GM12878 (cell line): ENCODE measurements at regions not wholly inside any gene's neighbourhood (a gene's known extent, or its start where the extent isn't known, plus 50 kb on each side); places are given as distances from the start of the nearest gene placed in this dataset.

Source experiments
- ATAC-seq: fragments of 200-7000 bp; cut with Tn5 transposase; 3 replicates; pipeline ENCODE4 v1.9.1; 2020; ENCODE audit warnings: mild to moderate bottlenecking, moderate library complexity
- BruUV-seq: library from RNA; stranded (reverse); fragments of 400-500 nt; replicated peaks from 2 replicates; lab custom pipeline; 2021; lab: Mats Ljungman, UMichigan
- CTCF ChIA-PET: fragments of 300-600 bp; sonication (Branson Sonifier 250); formaldehyde crosslinking; extraction: SDS; loops from one replicate; lab custom pipeline; 2021; ENCODE audit warnings: inconsistent platforms; lab: Yijun Ruan, JAX
- POLR2A ChIA-PET: fragments of 350-600 bp; formaldehyde crosslinking; extraction: SDS; loops from one replicate; lab custom pipeline; 2021; ENCODE audit warnings: inconsistent platforms; lab: Charles Lee
- RAD21 ChIA-PET: fragments of 300-600 bp; sonication (Branson Sonifier 250); formaldehyde crosslinking; loops from one replicate; lab custom pipeline; 2023; ENCODE audit warnings: antibody characterized with exemption; ENCODE audit not compliant: unreplicated experiment; lab: Charles Lee
- SMC1A ChIA-PET: fragments of 300-600 bp; sonication (Branson Sonifier 250); formaldehyde crosslinking; loops from one replicate; lab custom pipeline; 2023; ENCODE audit not compliant: unreplicated experiment, uncharacterized antibody; lab: Charles Lee
- DNase-seq: peaks from one replicate; pipeline ENCODE4 v3.0.0-alpha.2; 2011; ENCODE audit warnings: low read depth, low spot score
- FAIRE-seq: peaks from 3 replicates; lab custom pipeline; 2011; peaks lifted over from hg19 to GRCh38; lab: Jason Lieb, UNC
- H2AFZ ChIP-seq: 2 replicates; pipeline ENCODE4 v1.6.0; 2011; ENCODE audit warnings: low read depth, low read length, control low read depth; ENCODE audit not compliant: control insufficient read depth
- H3K27ac ChIP-seq: 2 replicates; pipeline ENCODE4 v1.5.1; 2011; ENCODE audit warnings: control low read depth; ENCODE audit not compliant: control insufficient read depth, insufficient read depth
- H3K27me3 ChIP-seq, 2 experiments: replicated peaks in 1 of 2; 2 replicates each; pipeline versions ENCODE4 v1.6.0 to v1.6.1; 2011; ENCODE audit warnings: low read length in 1 of 2; ENCODE audit not compliant: control insufficient read depth in 2 of 2, insufficient read depth in 2 of 2
- H3K36me3 ChIP-seq, 2 experiments: 2 replicates each; pipeline ENCODE4 v1.5.1; 2011; ENCODE audit warnings: low read length in 1 of 2; ENCODE audit not compliant: control insufficient read depth in 2 of 2, insufficient read depth in 2 of 2
- H3K4me1 ChIP-seq: 2 replicates; pipeline ENCODE4 v1.6.1; 2011; ENCODE audit warnings: mild to moderate bottlenecking, low read length, moderate library complexity, mixed read lengths; ENCODE audit not compliant: control insufficient read depth, insufficient read depth
- H3K4me2 ChIP-seq: 2 replicates; pipeline ENCODE4 v1.6.0; 2011; ENCODE audit warnings: control low read depth; ENCODE audit not compliant: control insufficient read depth, insufficient read depth
- H3K4me3 ChIP-seq: fragments of 200-600 bp; sonication (generic); 2 replicates; pipeline ENCODE4 v1.5.1; 2016
- H3K79me2 ChIP-seq: 2 replicates; pipeline ENCODE4 v1.6.0; 2011; ENCODE audit warnings: low read length; ENCODE audit not compliant: control insufficient read depth, insufficient read depth
- H3K9ac ChIP-seq: 2 replicates; pipeline ENCODE4 v1.8.0; 2011; ENCODE audit warnings: low read length, control low read depth, mixed read lengths; ENCODE audit not compliant: control insufficient read depth, insufficient read depth
- H3K9me3 ChIP-seq: replicated peaks from 3 replicates; pipeline ENCODE4 v1.5.1; 2011; ENCODE audit warnings: mild to moderate bottlenecking, low read length; ENCODE audit not compliant: control insufficient read depth, insufficient read depth
- H4K20me1 ChIP-seq: 2 replicates; pipeline ENCODE4 v1.6.0; 2011; ENCODE audit not compliant: control insufficient read depth, insufficient read depth
- BCL11A ChIP-seq: IDR thresholded peaks from 2 replicates; pipeline ENCODE4 v1.6.1; 2011; ENCODE audit warnings: low read depth, low read length
- CHD1 ChIP-seq: IDR thresholded peaks from 2 replicates; pipeline ENCODE4 v1.6.1; 2012; ENCODE audit warnings: low read depth, low read length, improper control_type of control experiment
- CHD2 ChIP-seq: IDR thresholded peaks from 2 replicates; pipeline ENCODE4 v1.6.1; 2011; ENCODE audit warnings: low read depth, low read length, improper control_type of control experiment, borderline replicate concordance
- EZH2 ChIP-seq: IDR thresholded peaks from 2 replicates; pipeline ENCODE4 v1.6.1; 2012; ENCODE audit warnings: low read depth, mild to moderate bottlenecking, control low read depth, inconsistent platforms, low read length, borderline replicate concordance; ENCODE audit not compliant: control insufficient read depth
- POLR2AphosphoS5 ChIP-seq: IDR thresholded peaks from 2 replicates; pipeline ENCODE4 v1.6.1; 2011; ENCODE audit warnings: mild to moderate bottlenecking, low read length, inconsistent platforms
- RAD21 ChIP-seq: IDR thresholded peaks from 2 replicates; pipeline ENCODE4 v1.6.1; 2011; ENCODE audit warnings: mild to moderate bottlenecking, low read depth, low read length, moderate library complexity; ENCODE audit not compliant: insufficient read depth
- RB1 ChIP-seq: fragments of 450-650 bp; formaldehyde crosslinking; IDR thresholded peaks from 2 replicates; pipeline ENCODE4 v1.6.1; 2017; ENCODE audit warnings: mild to moderate bottlenecking, borderline replicate concordance
- REST ChIP-seq: IDR thresholded peaks from 2 replicates; pipeline ENCODE4 v1.6.1; 2012; ENCODE audit warnings: mild to moderate bottlenecking, low read depth, low read length
- RUNX3 ChIP-seq: IDR thresholded peaks from 2 replicates; pipeline ENCODE4 v1.6.1; 2012; ENCODE audit warnings: low read length, inconsistent platforms
- SMAD1 ChIP-seq: fragments of 450-650 bp; IDR thresholded peaks from 2 replicates; pipeline ENCODE4 v1.6.1; 2018; ENCODE audit warnings: mild to moderate bottlenecking, low read depth; ENCODE audit not compliant: partially characterized antibody
- TARDBP ChIP-seq: IDR thresholded peaks from 2 replicates; pipeline ENCODE4 v1.6.1; 2016; ENCODE audit warnings: borderline replicate concordance
- TBL1XR1 ChIP-seq: IDR thresholded peaks from 2 replicates; pipeline ENCODE4 v1.6.1; 2012; ENCODE audit warnings: low read depth, low read length, improper control_type of control experiment
- TCF12 ChIP-seq: IDR thresholded peaks from 2 replicates; pipeline ENCODE4 v1.6.1; 2011; ENCODE audit warnings: low read depth, mild to moderate bottlenecking, low read length
- ZZZ3 ChIP-seq: IDR thresholded peaks from 2 replicates; pipeline ENCODE4 v1.6.1; 2011; ENCODE audit warnings: low read depth; ENCODE audit not compliant: control insufficient read depth, insufficient read length
- WGBS: methylation state at CpG from one replicate; pipeline ENCODE4 v1.1.6; 2016; ENCODE audit warnings: low lambda C conversion rate; ENCODE audit not compliant: insufficient replicate concordance, insufficient coverage; ENCODE audit errors: missing lambda C conversion rate; 5-methylcytosine and 5-hydroxymethylcytosine counted together
- in situ Hi-C: fragments of 300-500 bp; cut with MboI; formaldehyde crosslinking; loops from 9 replicates; pipeline ENCODE4 v1.14.3; 2018; ENCODE audit warnings: mixed read lengths
- intact Hi-C: fragments of 100-400 bp; cut with micrococcal nuclease; formaldehyde crosslinking; loops from one replicate; pipeline ENCODE4 v1.14.2; 2022; ENCODE audit not compliant: unreplicated experiment
- TF ChIP-seq, protein P1 (sequence below): fragments of 150-350 bp; IDR thresholded peaks from 2 replicates; pipeline ENCODE4 v1.6.1; 2014; ENCODE audit warnings: mild to moderate bottlenecking, low read depth, low read length
- TF ChIP-seq, protein P2 (sequence below): fragments of 450-650 bp; formaldehyde crosslinking; IDR thresholded peaks from 2 replicates; pipeline ENCODE4 v1.5.0; 2022; ENCODE audit warnings: mild to moderate bottlenecking, missing genetic modification characterization

DNA sequence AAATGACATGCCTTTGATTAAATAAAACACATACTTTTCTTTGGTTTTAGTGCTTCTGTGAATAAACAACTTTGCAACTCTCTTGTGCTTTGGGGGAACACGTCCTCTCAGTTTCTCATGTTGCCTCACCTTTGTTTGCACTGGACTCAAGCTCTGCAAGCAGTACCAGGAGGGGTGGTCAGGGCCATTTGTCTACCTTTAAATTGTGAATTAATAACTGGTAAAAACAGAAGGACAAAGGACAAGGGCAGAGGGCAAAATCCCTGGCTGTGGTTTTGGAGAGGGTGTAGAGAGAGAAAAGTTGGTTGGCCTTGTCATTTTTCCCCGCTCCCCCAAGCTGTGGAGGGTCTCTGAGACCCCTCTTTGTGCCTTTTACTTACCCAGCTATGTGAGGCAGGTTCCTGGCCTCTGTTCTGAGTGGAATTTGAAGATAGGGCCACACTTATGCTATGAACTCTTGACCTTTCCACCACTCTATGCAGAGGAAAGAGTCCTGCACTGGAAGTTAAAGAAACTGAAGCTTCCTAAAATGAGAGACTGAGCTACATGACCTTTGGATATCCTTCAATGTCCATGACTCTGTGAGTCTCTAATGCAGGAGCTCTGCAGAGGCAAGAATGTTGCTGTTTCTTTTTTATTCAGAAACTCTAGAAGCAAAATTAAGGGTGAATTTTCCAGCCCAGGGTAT is 55.1 kb upstream of the MOCS2 start:
- ChIA-PET SMC1A (interaction anchor here (1.1 kb wide), 1 partner anchor 216 kb away, joined by 3 read pairs; no protein-coding TSS in a partner anchor), CTCF (interaction anchor here (1.0 to 1.1 kb wide), 2 partner anchors 32 to 1064 kb away, joined by 3 read pairs; no protein-coding TSS in a partner anchor), POLR2A (no interaction called here), RAD21 (interaction anchor here (1.1 kb wide), 1 partner anchor 46 kb away, joined by 3 read pairs; no protein-coding TSS in a partner anchor)
- no peaks in the 10 kb centered on the region for H3K4me1 ChIP-seq
- intact Hi-C loops (no loop called here), in situ Hi-C loops (loop anchor here (5.0 kb wide), 1 partner anchor 1063 kb away; no protein-coding TSS in a partner anchor)
- H3K36me3 ChIP-seq: no peaks in the 10 kb centered on the region
- no peaks in the 10 kb centered on the region for H3K9me3 ChIP-seq
- no peaks in the 10 kb centered on the region for H3K79me2 ChIP-seq
- no peak overlapping the region for H3K9ac ChIP-seq
- ATAC-seq (no peak), DNase-seq (no peak), FAIRE-seq (no peak)
- WGBS: 13% methylated on average over 2 of the region's 2 CpGs
- H4K20me1 ChIP-seq: no peaks in the 10 kb centered on the region
- BruUV-seq: no TSS peak
- H3K27me3 ChIP-seq: no peaks in the 10 kb centered on the region
- no peak overlapping the region for H2AFZ ChIP-seq
- H3K4me3 ChIP-seq: no peak overlapping the region
- H3K4me2 ChIP-seq: no peak overlapping the region
- H3K27ac ChIP-seq: no peak overlapping the region
- TF ChIP-seq RB1 (no peak), ZZZ3 (no peak), TCF12 (no peak), POLR2AphosphoS5 (no peak), CHD2 (no peak), BCL11A (no peak), TBL1XR1 (no peak), CHD1 (no peak), RAD21 (no peak), TARDBP (no peak), RUNX3 (no peak), SMAD1 (no peak), EZH2 (no peak), REST (no peak)
- TF ChIP-seq, protein P1, sequence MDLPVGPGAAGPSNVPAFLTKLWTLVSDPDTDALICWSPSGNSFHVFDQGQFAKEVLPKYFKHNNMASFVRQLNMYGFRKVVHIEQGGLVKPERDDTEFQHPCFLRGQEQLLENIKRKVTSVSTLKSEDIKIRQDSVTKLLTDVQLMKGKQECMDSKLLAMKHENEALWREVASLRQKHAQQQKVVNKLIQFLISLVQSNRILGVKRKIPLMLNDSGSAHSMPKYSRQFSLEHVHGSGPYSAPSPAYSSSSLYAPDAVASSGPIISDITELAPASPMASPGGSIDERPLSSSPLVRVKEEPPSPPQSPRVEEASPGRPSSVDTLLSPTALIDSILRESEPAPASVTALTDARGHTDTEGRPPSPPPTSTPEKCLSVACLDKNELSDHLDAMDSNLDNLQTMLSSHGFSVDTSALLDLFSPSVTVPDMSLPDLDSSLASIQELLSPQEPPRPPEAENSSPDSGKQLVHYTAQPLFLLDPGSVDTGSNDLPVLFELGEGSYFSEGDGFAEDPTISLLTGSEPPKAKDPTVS: no peak
- TF ChIP-seq, protein P2, sequence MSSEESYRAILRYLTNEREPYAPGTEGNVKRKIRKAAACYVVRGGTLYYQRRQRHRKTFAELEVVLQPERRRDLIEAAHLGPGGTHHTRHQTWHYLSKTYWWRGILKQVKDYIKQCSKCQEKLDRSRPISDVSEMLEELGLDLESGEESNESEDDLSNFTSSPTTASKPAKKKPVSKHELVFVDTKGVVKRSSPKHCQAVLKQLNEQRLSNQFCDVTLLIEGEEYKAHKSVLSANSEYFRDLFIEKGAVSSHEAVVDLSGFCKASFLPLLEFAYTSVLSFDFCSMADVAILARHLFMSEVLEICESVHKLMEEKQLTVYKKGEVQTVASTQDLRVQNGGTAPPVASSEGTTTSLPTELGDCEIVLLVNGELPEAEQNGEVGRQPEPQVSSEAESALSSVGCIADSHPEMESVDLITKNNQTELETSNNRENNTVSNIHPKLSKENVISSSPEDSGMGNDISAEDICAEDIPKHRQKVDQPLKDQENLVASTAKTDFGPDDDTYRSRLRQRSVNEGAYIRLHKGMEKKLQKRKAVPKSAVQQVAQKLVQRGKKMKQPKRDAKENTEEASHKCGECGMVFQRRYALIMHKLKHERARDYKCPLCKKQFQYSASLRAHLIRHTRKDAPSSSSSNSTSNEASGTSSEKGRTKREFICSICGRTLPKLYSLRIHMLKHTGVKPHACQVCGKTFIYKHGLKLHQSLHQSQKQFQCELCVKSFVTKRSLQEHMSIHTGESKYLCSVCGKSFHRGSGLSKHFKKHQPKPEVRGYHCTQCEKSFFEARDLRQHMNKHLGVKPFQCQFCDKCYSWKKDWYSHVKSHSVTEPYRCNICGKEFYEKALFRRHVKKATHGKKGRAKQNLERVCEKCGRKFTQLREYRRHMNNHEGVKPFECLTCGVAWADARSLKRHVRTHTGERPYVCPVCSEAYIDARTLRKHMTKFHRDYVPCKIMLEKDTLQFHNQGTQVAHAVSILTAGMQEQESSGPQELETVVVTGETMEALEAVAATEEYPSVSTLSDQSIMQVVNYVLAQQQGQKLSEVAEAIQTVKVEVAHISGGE: no peak
